HL-60 (cell line): ENCODE measurements at regions not wholly inside any gene's neighbourhood (a gene's known extent, or its start where the extent isn't known, plus 50 kb on each side); places are given as distances from the start of the nearest gene placed in this dataset.

Source experiments
- DNase-seq, 2 experiments: peaks; one replicate each; pipeline ENCODE4 v3.0.0-alpha.2; 2010 to 2020; ENCODE audit warnings: low read depth in 1 of 2, low spot score in 1 of 2
- H3K27ac ChIP-seq: fragments of 250-450 bp; sonication (Bioruptor Pico); replicated peaks from 2 replicates; pipeline ENCODE4 v1.5.1; 2020; ENCODE audit warnings: mild to moderate bottlenecking, moderate library complexity
- H3K27me3 ChIP-seq: fragments of 250-450 bp; sonication (Bioruptor Pico); 2 replicates; pipeline ENCODE4 v1.5.1; 2021; ENCODE audit warnings: mild to moderate bottlenecking, moderate library complexity; ENCODE audit not compliant: insufficient read depth, poor library complexity, severe bottlenecking
- H3K4me3 ChIP-seq: replicated peaks from 2 replicates; pipeline ENCODE4 v1.5.1; 2011; ENCODE audit warnings: mild to moderate bottlenecking, control low read depth, low read length; ENCODE audit not compliant: insufficient read depth
- GABPA ChIP-seq: IDR thresholded peaks from 2 replicates; pipeline ENCODE4 v1.6.1; 2012; ENCODE audit warnings: low read depth
- POLR2AphosphoS5 ChIP-seq: IDR thresholded peaks from 2 replicates; pipeline ENCODE4 v1.6.1; 2012; ENCODE audit warnings: low read depth
- REST ChIP-seq: IDR thresholded peaks from 2 replicates; pipeline ENCODE4 v1.6.1; 2012; ENCODE audit warnings: low read depth; ENCODE audit not compliant: insufficient replicate concordance
- SPI1 ChIP-seq: IDR thresholded peaks from 2 replicates; pipeline ENCODE4 v1.6.1; 2012; ENCODE audit warnings: low read depth, mild to moderate bottlenecking, borderline replicate concordance
- TF ChIP-seq, protein P1 (sequence below): IDR thresholded peaks from one replicate; pipeline ENCODE4 v1.5.1; 2011; ENCODE audit warnings: low read length, control low read depth, inconsistent platforms; ENCODE audit not compliant: insufficient read depth

DNA sequence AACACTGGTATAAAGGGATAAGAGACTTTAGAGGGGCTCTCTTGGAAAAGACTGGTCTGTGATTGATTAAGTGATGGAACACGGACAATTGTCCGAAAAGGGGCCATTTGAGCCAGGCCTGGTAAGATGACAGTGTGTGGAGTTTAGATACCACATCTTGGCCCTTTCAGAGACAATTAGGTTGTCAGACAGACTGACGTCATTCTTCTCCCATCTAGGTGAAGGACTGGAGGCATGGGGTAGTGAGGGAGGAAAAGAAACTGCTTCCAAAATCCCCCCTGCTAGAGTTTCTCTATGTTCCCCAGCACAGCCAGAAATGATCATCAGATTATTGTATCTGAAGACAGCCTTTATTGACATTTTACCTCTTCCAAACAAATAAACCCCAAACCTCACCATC lies 84.8 kb upstream of the MYO3A start:
- no peak overlapping the region for H3K27ac ChIP-seq
- DNase-seq = no peak
- H3K27me3 ChIP-seq = no peaks in the 10 kb centered on the region
- TF ChIP-seq POLR2AphosphoS5 = no peak
- no peak for TF ChIP-seq SPI1
- TF ChIP-seq, protein P1, sequence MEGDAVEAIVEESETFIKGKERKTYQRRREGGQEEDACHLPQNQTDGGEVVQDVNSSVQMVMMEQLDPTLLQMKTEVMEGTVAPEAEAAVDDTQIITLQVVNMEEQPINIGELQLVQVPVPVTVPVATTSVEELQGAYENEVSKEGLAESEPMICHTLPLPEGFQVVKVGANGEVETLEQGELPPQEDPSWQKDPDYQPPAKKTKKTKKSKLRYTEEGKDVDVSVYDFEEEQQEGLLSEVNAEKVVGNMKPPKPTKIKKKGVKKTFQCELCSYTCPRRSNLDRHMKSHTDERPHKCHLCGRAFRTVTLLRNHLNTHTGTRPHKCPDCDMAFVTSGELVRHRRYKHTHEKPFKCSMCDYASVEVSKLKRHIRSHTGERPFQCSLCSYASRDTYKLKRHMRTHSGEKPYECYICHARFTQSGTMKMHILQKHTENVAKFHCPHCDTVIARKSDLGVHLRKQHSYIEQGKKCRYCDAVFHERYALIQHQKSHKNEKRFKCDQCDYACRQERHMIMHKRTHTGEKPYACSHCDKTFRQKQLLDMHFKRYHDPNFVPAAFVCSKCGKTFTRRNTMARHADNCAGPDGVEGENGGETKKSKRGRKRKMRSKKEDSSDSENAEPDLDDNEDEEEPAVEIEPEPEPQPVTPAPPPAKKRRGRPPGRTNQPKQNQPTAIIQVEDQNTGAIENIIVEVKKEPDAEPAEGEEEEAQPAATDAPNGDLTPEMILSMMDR = no peak
- no peak for TF ChIP-seq GABPA
- TF ChIP-seq REST = no peak
- H3K4me3 ChIP-seq = no peak overlapping the region

GRCh38 chr10:25849988-25850387 lies 84.0 kb upstream of the MYO3A start:
- no peak for DNase-seq
- no peak overlapping the region for H3K27ac ChIP-seq
- no peak overlapping the region for H3K4me3 ChIP-seq
- TF ChIP-seq SPI1 = no peak
- TF ChIP-seq POLR2AphosphoS5 = no peak
- no peak for TF ChIP-seq GABPA
- TF ChIP-seq, protein P1 = no peak
- TF ChIP-seq REST = no peak
- H3K27me3 ChIP-seq = no peaks in the 10 kb centered on the region

DNA sequence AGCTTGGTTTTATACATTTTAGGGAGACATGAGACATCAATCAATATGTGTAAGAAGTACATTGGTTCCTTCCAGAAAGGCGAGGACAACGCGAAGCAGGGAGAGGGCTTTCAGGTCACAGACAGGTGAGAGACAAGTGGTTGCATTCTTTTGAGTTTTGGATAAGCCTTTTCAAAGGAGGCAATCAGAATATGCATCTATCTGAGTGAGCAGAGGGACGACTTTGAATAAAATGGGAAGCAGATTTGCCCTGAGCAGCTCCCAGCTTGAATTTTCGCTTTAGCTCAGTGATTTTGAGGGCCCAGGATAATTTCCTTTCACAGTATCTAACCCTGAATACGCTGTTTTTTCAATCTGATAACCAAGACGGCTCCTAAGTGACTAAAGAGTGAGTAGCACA lies 82.5 kb upstream of the MYO3A start:
- H3K27ac ChIP-seq = no peak overlapping the region
- no peaks in the 10 kb centered on the region for H3K27me3 ChIP-seq
- no peak for DNase-seq
- TF ChIP-seq POLR2AphosphoS5 (no peak), GABPA (no peak), SPI1 (no peak), REST (no peak)
- TF ChIP-seq, protein P1 = no peak
- no peak overlapping the region for H3K4me3 ChIP-seq
